ENCODE measurements at regions not wholly inside any gene's neighbourhood (a gene's known extent, or its start where the extent isn't known, plus 50 kb on each side); places are given as distances from the start of the nearest gene placed in this dataset.

DNA sequence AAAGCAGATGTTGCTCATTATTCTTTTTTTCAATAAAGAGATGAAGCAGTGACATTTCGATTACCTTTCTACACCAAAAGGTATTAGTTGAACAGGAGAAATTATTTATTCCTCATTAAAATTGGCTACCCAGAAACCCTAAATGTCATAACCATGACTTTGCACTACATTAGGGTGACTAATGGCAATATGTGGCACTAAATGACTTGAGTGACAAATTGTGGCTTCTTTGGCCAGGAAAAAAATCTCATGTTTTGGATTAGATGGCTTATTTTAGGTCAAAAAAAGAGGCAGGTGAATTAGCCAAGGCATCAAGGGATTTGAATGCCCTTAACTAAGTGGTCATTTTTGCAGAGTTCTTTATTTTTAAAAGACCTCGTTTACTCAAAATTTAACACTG, 353.9 kb downstream of the NDFIP2 start:
- no peak for DNase-seq (ENCODE audit: low read depth)
- no peak overlapping the region for H3K4me3 ChIP-seq (ENCODE audit: low read depth, low read length)
- TF ChIP-seq, protein P1, sequence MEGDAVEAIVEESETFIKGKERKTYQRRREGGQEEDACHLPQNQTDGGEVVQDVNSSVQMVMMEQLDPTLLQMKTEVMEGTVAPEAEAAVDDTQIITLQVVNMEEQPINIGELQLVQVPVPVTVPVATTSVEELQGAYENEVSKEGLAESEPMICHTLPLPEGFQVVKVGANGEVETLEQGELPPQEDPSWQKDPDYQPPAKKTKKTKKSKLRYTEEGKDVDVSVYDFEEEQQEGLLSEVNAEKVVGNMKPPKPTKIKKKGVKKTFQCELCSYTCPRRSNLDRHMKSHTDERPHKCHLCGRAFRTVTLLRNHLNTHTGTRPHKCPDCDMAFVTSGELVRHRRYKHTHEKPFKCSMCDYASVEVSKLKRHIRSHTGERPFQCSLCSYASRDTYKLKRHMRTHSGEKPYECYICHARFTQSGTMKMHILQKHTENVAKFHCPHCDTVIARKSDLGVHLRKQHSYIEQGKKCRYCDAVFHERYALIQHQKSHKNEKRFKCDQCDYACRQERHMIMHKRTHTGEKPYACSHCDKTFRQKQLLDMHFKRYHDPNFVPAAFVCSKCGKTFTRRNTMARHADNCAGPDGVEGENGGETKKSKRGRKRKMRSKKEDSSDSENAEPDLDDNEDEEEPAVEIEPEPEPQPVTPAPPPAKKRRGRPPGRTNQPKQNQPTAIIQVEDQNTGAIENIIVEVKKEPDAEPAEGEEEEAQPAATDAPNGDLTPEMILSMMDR (IDR thresholded peaks at IDR 0.05; ENCODE audit: control insufficient read depth, extremely low read depth, insufficient read depth) = no peak

DNA sequence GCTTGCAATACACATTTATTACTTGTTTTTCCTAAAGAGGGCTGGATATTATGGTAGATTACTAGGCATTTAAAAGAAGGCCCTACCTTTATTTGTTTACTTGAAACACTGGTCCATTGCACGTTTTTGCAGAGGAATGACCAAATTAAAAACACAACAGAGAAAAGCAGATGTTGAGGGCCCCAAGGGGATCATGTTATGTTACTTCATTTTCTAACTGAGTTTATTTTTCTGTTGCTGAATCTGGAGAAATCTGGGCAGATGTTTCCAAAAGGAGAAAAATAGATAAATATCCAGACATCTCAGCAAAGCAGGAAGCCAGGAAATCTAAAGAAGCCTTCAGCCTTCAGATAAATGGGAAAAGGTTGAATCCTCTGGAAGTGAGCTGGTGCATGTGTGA, 353.0 kb downstream of the NDFIP2 start:
- H3K4me3 ChIP-seq (ENCODE audit: low read depth, low read length) = no peak overlapping the region
- no peak for DNase-seq (ENCODE audit: low read depth)
- TF ChIP-seq, protein P1 (IDR thresholded peaks at IDR 0.05; ENCODE audit: control insufficient read depth, extremely low read depth, insufficient read depth) = no peak

DNA sequence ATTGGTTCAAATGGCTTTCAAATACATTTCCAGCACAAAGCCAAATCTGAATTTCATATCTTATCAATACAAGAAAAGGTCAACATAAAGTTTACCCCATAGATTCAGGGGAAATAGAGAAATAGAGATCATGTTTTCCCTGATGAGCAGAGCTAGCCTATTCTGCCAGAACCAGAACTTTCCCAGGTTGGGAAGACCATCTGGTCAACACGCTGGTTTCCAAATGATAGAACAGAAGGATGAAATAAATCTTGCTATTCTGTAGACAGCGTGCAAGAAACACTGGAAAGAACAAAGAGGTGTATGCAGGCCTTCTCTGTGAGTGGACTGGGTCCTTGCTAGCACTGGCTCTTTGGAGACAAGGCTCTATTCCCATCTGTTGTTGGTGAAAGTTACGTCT, 350.6 kb downstream of the NDFIP2 start:
- TF ChIP-seq, protein P1 (IDR thresholded peaks at IDR 0.05; ENCODE audit: control insufficient read depth, extremely low read depth, insufficient read depth) = no peak
- no peak overlapping the region for H3K4me3 ChIP-seq (ENCODE audit: low read depth, low read length)
- no peak for DNase-seq (ENCODE audit: low read depth)

DNA sequence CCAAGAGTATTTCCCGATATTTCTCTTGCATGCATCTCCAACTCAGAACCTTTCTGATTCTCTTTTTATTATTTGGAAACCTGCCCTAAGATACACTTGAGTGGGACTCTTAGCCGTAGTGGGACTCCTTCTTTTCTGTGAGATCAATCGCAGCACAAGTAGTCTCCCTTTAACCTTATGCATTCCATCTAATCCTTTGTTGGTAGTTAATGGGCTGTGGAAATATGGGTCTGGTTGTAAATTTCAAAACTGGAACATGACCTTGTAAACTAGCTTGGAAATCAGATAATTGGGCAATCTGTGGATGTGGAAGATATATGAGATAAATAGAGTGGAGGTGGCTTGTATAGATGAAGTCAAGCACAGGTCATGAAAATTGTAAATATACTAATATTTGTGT, 350.0 kb downstream of the NDFIP2 start:
- TF ChIP-seq, protein P1 (IDR thresholded peaks at IDR 0.05; ENCODE audit: control insufficient read depth, extremely low read depth, insufficient read depth) = no peak
- no peak for DNase-seq (ENCODE audit: low read depth)
- no peak overlapping the region for H3K4me3 ChIP-seq (ENCODE audit: low read depth, low read length)

DNA sequence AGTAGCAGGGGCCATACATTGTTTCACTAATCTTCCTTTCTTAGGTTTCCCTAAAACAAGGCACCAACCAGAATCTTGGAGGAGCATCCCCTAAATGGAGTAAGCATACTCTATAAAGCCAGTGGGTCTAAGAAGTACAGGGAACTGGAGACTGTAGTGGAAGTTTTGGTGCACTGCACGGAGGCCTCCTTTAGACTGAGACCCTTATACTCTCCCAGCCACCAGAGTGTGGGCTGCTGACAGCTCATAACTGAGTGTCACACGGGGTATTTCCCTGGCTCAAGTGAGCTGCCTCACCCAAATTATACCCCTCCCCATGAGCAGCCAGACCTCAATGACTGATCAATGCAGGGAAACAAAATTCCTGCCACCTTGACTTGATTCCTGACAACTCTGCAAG, 349.5 kb downstream of the NDFIP2 start:
- H3K4me3 ChIP-seq (ENCODE audit: low read depth, low read length) = no peak overlapping the region
- DNase-seq (ENCODE audit: low read depth) = no peak
- TF ChIP-seq, protein P1 (IDR thresholded peaks at IDR 0.05; ENCODE audit: control insufficient read depth, extremely low read depth, insufficient read depth) = no peak

DNA sequence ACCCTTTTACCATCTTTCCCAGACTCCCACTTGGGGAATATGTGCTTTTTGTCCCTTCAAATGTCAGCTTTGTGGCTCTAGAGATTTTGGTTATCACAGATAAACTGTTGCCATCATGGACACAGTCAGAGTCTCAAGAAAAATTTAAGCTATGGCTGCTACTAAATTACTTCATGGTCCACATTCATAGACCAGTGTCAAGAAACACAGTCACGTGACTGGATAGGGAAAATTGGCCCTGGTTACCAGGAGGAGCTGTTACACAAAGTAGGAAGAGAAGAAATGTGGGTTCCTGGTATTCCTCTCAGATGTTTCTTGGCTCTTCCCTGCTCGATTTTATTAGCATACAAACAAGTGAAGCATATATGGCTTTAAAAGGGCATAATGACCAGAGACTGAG, 348.9 kb downstream of the NDFIP2 start:
- DNase-seq (ENCODE audit: low read depth) = no peak
- TF ChIP-seq, protein P1 (IDR thresholded peaks at IDR 0.05; ENCODE audit: control insufficient read depth, extremely low read depth, insufficient read depth) = no peak

DNA sequence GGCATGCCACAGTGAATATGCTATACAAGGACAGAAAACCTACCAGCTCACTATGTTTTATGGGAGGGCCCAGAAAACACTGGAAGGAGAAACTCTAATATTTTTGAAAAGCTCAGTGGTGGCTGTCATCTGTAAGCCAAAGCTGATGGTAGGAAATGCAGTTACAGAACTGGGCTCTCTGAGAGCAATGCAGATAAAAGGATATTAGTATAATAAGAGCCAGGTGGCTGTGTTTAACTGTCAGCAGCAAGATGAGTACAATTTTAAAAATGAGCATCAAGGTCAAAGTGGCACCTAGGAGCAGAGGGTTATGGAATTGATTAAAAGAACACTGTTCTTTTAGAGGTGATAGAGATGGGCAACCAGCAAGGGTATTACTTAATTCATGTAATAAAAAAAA, 345.0 kb downstream of the NDFIP2 start:
- TF ChIP-seq, protein P1 (IDR thresholded peaks at IDR 0.05; ENCODE audit: control insufficient read depth, extremely low read depth, insufficient read depth) = no peak
- H3K4me3 ChIP-seq (ENCODE audit: low read depth, low read length) = no peak overlapping the region
- DNase-seq (ENCODE audit: low read depth) = no peak

More for the DNA sequence above, 348.9 kb downstream of the NDFIP2 start:
- H3K4me3 ChIP-seq (ENCODE audit: low read depth, low read length) = no peak overlapping the region

All from LNCaP clone FGC (cell line).